CD4-positive, alpha-beta T cell treated with Interleukin-4 for 4 hours (primary cell): ENCODE measurements at regions not wholly inside any gene's neighbourhood (a gene's known extent, or its start where the extent isn't known, plus 50 kb on each side); places are given as distances from the start of the nearest gene placed in this dataset.
"Not testable (repeated sequence)": the region's sequence is repeated elsewhere in the genome, so short reads cannot be mapped to it uniquely, and the experiment has no call there.

ENCODE experiments used
- DNase-seq: peaks from one replicate; pipeline ENCODE4 v3.0.0-alpha.2; 2020

GRCh38 chr4:33924239-33924638, 2320.1 kb downstream of the ARAP2 start:
- no peak for DNase-seq

- DNase-seq: no peak
These were observed 2319.5 kb downstream of the ARAP2 start for GRCh38 chr4:33924811-33925210.

GRCh38 chr4:33930497-33930896, 2313.8 kb downstream of the ARAP2 start:
- DNase-seq: no peak

DNA sequence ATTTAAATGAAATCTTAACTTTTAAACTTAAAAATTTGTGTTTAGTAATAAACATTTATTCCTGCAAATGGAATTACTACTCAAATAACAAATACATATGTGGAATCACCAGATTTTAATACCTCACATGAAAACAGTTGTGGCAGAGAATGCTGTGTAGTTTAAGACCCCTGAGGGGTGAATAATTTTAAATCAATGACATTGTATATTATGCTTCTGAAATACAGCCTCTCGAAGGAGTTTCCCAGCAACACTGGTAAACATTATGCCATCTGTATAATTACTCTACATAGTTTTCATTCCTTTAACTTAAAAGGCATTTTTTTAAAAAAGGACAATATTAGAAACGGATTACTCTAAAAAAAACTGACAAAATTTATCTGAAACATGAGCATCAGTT, 2313.3 kb downstream of the ARAP2 start:
- DNase-seq: no peak

- no peak for DNase-seq
These were observed 2304.0 kb downstream of the ARAP2 start for GRCh38 chr4:33940281-33940680.

DNA sequence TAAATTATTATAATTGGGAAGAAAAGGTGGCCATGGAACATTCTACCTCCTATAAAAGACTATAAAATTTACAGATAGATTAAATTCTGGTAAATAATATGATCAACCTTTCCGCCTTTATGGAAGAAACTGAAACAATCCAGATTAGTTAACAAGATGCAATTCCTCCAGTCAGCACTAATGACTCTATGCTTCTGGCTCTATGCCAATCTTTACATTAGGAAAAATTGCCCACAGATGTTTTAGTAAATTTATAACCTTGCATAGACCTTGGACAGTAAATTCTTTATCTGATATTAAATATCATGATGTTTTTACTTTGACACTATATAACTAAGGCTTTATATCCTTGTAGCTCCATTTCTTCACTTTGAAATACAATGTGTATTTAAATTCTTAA, 2302.5 kb downstream of the ARAP2 start:
- DNase-seq: no peak

GRCh38 chr4:33948921-33949320, 2295.4 kb downstream of the ARAP2 start:
- no peak for DNase-seq

DNA sequence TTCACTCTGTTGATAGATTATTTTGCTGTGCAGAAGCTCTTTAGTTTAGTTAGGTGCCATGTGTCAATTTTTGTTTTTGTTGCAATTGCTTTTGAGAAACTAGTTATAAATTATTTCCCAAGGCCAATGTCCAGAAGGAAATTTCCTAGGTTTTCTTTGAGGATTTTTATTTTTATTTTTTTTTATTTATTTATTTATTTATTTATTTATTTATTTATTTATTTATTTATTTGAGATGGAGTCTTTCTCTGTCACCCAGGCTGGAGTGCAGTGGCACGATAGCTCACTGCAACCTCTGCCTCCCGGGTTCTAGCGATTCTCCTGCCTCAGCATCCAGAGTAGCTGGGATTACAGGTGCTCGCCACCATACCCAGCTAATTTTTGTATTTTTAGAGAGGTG, 2290.5 kb downstream of the ARAP2 start:
- DNase-seq: not testable (repeated sequence)

DNA sequence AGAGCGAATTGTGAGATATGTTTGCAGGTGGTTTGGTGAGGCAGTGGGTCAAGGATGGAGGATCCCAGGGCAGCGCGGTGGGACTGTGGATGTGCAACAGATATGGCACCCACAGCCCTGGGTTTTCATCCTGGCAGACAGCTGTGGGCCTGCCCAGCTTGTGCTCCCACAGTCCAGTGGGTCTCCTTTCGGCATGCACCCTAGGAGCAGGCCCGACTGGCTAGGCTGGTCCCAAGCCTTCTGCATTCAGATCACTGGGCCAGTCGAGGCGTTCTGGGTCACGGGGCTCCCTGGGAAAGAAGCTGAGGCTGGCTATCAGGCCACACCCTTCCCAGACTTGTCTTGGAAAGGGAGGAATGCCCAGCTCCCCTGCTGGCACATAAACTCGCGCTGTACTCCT, 2289.6 kb downstream of the ARAP2 start:
- DNase-seq: no peak

GRCh38 chr4:33959519-33959918, 2284.8 kb downstream of the ARAP2 start:
- no peak for DNase-seq

DNA sequence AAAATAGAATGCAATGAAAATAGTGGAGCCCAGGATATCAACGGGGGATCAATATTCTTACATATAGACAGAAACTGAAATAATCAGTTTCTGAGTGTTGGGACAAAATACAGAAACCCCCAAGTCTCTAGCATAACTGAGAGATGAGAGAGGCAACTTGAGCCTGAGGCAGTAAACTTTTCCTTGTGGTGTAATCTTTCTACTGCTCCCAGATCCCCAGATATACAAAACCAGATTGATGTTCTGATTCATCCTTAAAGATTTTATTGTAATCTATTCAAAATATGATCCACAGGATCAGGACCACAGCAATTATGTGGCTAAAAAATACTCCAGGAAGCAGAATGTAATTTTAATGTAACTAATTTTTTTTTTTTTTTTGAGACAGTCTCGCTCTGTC, 2282.6 kb downstream of the ARAP2 start:
- no peak for DNase-seq

DNA sequence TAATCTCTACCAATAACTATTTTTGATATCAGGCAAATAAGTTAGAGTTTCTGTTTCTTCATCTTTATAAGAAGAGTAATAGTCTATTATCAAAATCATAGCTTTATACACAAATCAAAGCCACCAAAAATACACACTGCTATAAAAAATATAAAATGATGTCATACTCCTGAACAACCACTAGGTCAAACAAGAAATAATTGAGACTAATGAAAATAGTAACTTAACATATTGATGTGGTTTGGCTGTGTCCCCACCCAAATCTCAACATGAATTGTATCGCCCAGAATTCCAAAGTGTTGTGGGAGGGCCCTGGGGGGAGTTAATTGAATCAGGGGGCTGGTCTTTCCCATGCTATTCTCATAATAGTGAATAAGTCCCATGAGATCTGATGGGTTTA, 2277.5 kb downstream of the ARAP2 start:
- no peak for DNase-seq

- no peak for DNase-seq
These were observed 2270.0 kb downstream of the ARAP2 start for GRCh38 chr4:33974270-33974669.

GRCh38 chr4:33975995-33976394, 2268.3 kb downstream of the ARAP2 start:
- no peak for DNase-seq

GRCh38 chr4:33979781-33980180, 2264.5 kb downstream of the ARAP2 start:
- DNase-seq: not testable (repeated sequence)

DNA sequence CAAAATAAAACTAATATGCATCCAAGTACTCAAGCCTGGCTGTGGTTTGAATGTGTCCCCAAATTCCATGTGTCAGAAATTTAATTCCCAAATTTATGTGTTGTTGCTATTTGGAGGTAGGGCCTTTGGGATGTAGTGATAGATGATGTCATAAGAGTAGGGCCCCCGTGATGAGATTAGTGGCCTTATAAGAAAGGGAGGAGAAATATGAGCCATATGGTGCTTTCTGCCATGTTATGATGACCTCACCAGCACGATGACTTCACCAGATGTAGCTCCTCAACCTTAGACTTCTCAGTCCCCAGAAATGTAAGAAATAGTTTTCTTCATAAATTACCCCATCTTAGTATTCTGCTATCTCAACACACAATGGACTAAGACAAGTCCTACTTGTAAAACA, 2264.0 kb downstream of the ARAP2 start:
- no peak for DNase-seq

- no peak for DNase-seq
These were observed 2254.4 kb downstream of the ARAP2 start for GRCh38 chr4:33989820-33990443.

DNA sequence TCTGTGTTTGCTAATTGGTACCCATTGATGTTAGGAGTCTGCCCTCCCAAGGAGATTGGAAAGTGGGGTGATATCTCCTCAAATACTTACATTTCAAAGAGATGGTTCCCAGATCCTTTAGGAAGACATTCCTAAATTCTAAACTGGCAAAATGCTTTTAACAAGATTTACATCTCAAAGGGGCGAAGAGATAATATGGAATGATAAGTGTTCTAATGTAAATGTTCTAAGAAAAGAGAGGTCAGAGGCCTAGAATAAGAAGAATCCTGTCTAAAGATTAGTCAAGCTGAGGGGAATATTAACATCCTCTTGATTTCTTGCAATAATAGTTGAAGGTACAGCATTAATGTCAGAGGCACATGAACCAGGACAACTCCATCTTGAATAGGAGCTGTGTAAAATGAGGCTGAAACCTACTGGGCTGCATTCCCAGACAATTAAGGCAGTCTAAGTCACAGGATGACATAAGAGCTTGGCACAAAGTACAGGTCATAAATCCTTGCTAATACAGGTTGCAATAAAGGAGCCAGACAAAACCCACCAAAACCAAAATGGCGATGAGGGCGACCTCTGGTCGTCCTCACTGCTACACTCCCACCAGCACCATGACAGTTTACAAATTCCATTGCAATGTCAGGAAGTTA, 2248.1 kb downstream of the ARAP2 start:
- no peak for DNase-seq

DNA sequence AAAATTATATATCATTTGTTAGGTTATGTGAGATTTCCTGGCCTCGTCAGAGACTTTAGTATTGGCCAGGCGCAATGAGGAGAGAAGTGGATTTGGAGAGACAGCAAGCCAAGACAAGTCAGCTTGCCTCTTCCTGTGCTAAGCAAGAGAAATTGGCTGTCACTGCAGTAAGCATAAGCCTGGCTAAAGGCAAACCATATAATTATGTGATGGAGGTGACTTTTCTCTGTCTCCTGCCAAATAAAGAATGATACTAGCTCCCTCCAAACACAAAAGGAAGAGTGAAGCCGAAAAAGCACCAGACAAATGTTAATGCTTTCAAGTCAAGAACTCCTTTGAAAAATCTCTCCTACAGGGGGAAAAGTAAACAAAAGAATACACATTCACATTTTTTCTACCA, 2246.0 kb downstream of the ARAP2 start:
- DNase-seq: no peak

GRCh38 chr4:34000356-34000755, 2244.0 kb downstream of the ARAP2 start:
- no peak for DNase-seq

DNA sequence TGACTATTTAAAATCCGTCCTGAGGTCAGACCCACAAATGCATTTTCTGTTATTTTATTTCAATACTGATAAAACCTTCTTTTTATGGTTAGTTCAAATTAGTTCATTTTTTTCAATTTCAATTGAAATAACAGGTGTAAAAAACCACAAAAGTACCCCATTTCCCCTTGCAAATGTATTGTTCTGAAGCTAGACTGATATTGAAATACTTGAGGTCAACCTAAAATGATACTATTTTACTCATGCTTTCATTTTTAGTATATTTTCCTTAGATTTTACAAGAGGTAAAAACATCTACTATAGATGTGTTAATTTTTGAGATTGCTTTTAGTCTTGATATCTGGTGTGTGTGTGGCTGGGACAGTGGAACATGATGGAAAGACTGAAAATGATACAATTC, 2237.8 kb downstream of the ARAP2 start:
- DNase-seq: not testable (repeated sequence)

GRCh38 chr4:34009951-34010350, 2234.4 kb downstream of the ARAP2 start:
- no peak for DNase-seq

DNA sequence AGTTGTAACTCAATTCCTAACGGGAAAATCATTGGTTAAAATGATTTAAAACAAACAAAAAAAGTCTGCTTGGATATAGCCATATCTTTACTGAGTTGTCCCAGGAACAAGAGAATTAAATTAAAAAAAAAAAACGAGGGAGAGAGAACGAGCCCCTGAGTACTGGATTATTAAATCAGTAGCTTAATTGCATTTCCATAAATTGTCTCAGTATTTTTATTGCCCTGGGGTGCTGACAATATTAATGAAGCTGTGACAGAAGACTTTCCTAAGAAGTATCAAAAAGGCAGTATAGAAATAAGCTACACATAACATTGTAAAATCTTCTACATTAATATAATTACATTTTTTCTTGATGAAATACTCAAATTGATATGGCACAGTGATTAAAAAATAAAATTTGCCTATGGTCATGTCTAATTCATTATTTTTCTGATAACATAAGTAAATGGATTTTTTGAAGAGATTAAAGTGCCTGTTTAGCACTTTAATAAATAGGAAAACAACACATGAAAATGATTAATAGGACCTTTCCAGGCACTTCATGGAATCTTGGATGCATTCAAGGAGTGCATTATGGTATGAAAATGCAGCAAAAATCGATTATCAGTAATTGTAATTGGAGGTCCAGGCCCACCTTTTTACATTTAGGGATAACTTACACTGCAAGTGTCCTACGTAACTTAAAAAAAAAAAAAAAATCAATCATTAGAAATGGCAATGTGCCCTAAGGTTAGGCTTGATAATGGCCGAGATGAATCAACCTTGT, 2233.4 kb downstream of the ARAP2 start:
- no peak for DNase-seq

DNA sequence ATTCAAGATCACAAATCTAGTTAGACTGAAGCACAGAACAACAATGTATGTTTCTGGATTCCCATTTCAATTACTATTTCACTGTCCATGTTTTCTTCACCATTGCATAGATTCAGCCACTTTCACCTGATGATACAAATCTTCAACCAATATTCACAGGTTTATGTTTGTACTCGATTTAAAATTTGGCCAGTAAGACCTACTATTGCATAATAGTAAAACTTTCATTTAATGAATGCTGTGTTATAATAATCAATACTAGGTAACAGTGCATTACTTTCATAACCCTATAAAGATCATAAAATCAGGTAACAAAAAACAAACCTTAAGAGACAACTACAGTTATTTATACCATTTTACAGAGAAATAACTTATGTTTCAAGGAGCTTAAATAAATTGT, 2209.1 kb downstream of the ARAP2 start:
- no peak for DNase-seq
